ENCODE measurements at regions not wholly inside any gene's neighbourhood (a gene's known extent, or its start where the extent isn't known, plus 50 kb on each side); places are given as distances from the start of the nearest gene placed in this dataset.

- no peaks in the 10 kb centered on the region for H3K27me3 ChIP-seq (ENCODE audit: control insufficient read depth, insufficient read depth, low read length, poor library complexity, severe bottlenecking)
- H3K27ac ChIP-seq (ENCODE audit: low read depth, low read length): no peak overlapping the region
- 60 to 83% methylated on average over 1 of the region's 1 CpG for WGBS, 2 experiments (ENCODE audit: insufficient coverage in 1 of 2, insufficient read length in 1 of 2)
- DNase-seq: no peak
- no peaks in the 10 kb centered on the region for H3K27me3 Mint-ChIP-seq (ENCODE audit: insufficient read depth)
- H3K9me3 Mint-ChIP-seq: no peaks in the 10 kb centered on the region
- H3K27ac Mint-ChIP-seq: no peak overlapping the region
- no peak overlapping the region for H3K4me3 ChIP-seq (ENCODE audit: low read length)
- H3K9me3 ChIP-seq (ENCODE audit: control insufficient read depth, low read length): no peaks in the 10 kb centered on the region
- no peaks in the 10 kb centered on the region for H3K36me3 Mint-ChIP-seq (ENCODE audit: low read depth)
- H3K9ac ChIP-seq (ENCODE audit: extremely low read depth, low read length, poor library complexity, severe bottlenecking): no peak overlapping the region
- H3K36me3 ChIP-seq (ENCODE audit: control insufficient read depth, insufficient read depth, low read length): no peaks in the 10 kb centered on the region
- H3K4me1 ChIP-seq (ENCODE audit: control insufficient read depth, insufficient read depth, low read length): peaks cover 5% of the 10 kb centered on the region
- no peak overlapping the region for H3K4me3 Mint-ChIP-seq
- TF ChIP-seq CTCF (conservative IDR thresholded peaks at IDR 0.05): no peak
- peaks cover 7% of the 10 kb centered on the region for H3K4me1 Mint-ChIP-seq
These were observed 242.0 kb downstream of the NDFIP2 start for GRCh38 chr13:79722885-79723445.

- Mint-ChIP-seq H3K4me3 (no peak overlapping the region), H3K36me3 (ENCODE audit: low read depth) (no peaks in the 10 kb centered on the region), H3K27ac (no peak overlapping the region), H3K4me1 (no peaks in the 10 kb centered on the region), H3K9me3 (no peaks in the 10 kb centered on the region), H3K27me3 (ENCODE audit: insufficient read depth) (no peaks in the 10 kb centered on the region)
- H3K4me3 ChIP-seq (ENCODE audit: low read length): no peak overlapping the region
- no peaks in the 10 kb centered on the region for H3K9me3 ChIP-seq (ENCODE audit: control insufficient read depth, low read length)
- no peak for TF ChIP-seq CTCF (conservative IDR thresholded peaks at IDR 0.05)
- H3K4me1 ChIP-seq (ENCODE audit: control insufficient read depth, insufficient read depth, low read length): no peaks in the 10 kb centered on the region
- 94% methylated on average over 3 of the region's 3 CpGs; no CpG with 5 or more reads in 1 of the 2 experiments for WGBS, 2 experiments (ENCODE audit: insufficient coverage in 1 of 2, insufficient read length in 1 of 2)
- no peak overlapping the region for H3K27ac ChIP-seq (ENCODE audit: low read depth, low read length)
- no peaks in the 10 kb centered on the region for H3K27me3 ChIP-seq (ENCODE audit: control insufficient read depth, insufficient read depth, low read length, poor library complexity, severe bottlenecking)
- no peak for DNase-seq
- H3K36me3 ChIP-seq (ENCODE audit: control insufficient read depth, insufficient read depth, low read length): no peaks in the 10 kb centered on the region
- no peak overlapping the region for H3K9ac ChIP-seq (ENCODE audit: extremely low read depth, low read length, poor library complexity, severe bottlenecking)
These were observed 235.2 kb downstream of the NDFIP2 start for GRCh38 chr13:79716191-79716590.

- H3K27ac Mint-ChIP-seq: no peak overlapping the region
- no peaks in the 10 kb centered on the region for H3K36me3 Mint-ChIP-seq (ENCODE audit: low read depth)
- H3K4me3 Mint-ChIP-seq: no peak overlapping the region
- Histone ChIP-seq H3K27ac (ENCODE audit: low read depth, low read length) (no peak overlapping the region), H3K4me1 (ENCODE audit: control insufficient read depth, insufficient read depth, low read length) (no peaks in the 10 kb centered on the region), H3K27me3 (ENCODE audit: control insufficient read depth, insufficient read depth, low read length, poor library complexity, severe bottlenecking) (no peaks in the 10 kb centered on the region), H3K36me3 (ENCODE audit: control insufficient read depth, insufficient read depth, low read length) (no peaks in the 10 kb centered on the region), H3K9me3 (ENCODE audit: control insufficient read depth, low read length) (no peaks in the 10 kb centered on the region), H3K4me3 (ENCODE audit: low read length) (no peak overlapping the region), H3K9ac (ENCODE audit: extremely low read depth, low read length, poor library complexity, severe bottlenecking) (no peak overlapping the region)
- no peaks in the 10 kb centered on the region for H3K4me1 Mint-ChIP-seq
- no peak for DNase-seq
- no peak for TF ChIP-seq CTCF (conservative IDR thresholded peaks at IDR 0.05)
- H3K27me3 Mint-ChIP-seq (ENCODE audit: insufficient read depth): no peaks in the 10 kb centered on the region
- H3K9me3 Mint-ChIP-seq: no peaks in the 10 kb centered on the region
These were observed 230.7 kb downstream of the NDFIP2 start for GRCh38 chr13:79711631-79712030.
